HepG2 (cell line): ENCODE measurements at regions not wholly inside any gene's neighbourhood (a gene's known extent, or its start where the extent isn't known, plus 50 kb on each side); places are given as distances from the start of the nearest gene placed in this dataset.

Source experiments
- ATAC-seq: fragments of 200-7000 bp; cut with Tn5 transposase; 3 replicates; pipeline ENCODE4 v1.9.1; 2020; ENCODE audit warnings: mild to moderate bottlenecking, moderate library complexity
- BruUV-seq: library from RNA; stranded (reverse); fragments of 400-500 nt; replicated peaks from 2 replicates; lab custom pipeline; 2021; lab: Mats Ljungman, UMichigan
- CTCF ChIA-PET: fragments of 300-600 bp; formaldehyde crosslinking; extraction: SDS; loops from one replicate; lab custom pipeline; 2021; ENCODE audit warnings: low total read pairs, inconsistent platforms, low intra/inter-chr PET ratio; lab: Yijun Ruan, JAX
- POLR2A ChIA-PET: fragments of 350-600 bp; sonication (Branson Sonifier 250); formaldehyde crosslinking; loops from one replicate; lab custom pipeline; 2020; ENCODE audit warnings: antibody characterized with exemption, inconsistent platforms; lab: Yijun Ruan, JAX
- DNase-seq: peaks from one replicate; pipeline ENCODE4 v3.0.0-alpha.2; 2015; ENCODE audit warnings: low spot score
- FAIRE-seq: peaks from 3 replicates; lab custom pipeline; 2011; peaks lifted over from hg19 to GRCh38; lab: Jason Lieb, UNC
- H2AFZ ChIP-seq: one replicate; pipeline ENCODE4 v1.6.1; 2011; ENCODE audit warnings: low read length, inconsistent platforms
- H3K27ac ChIP-seq: fragments of 300-600 bp; 3 replicates; pipeline ENCODE4 v1.8.0; 2011; ENCODE audit warnings: mixed run types, mild to moderate bottlenecking, mixed read lengths, low read length, inconsistent platforms; ENCODE audit not compliant: insufficient read depth; ENCODE audit errors: extremely low read length
- H3K27me3 ChIP-seq, 2 experiments: fragments of 200-600 bp in 1 of 2; 2 replicates in 1 of 2; 3 replicates in 1 of 2; pipeline versions ENCODE4 v1.6.0 to v1.8.0; 2011; ENCODE audit warnings: low read length in 2 of 2, mild to moderate bottlenecking in 2 of 2, moderate library complexity in 2 of 2, inconsistent platforms in 1 of 2; ENCODE audit not compliant: insufficient read depth in 2 of 2, control insufficient read depth in 1 of 2
- H3K36me3 ChIP-seq, 2 experiments: fragments of 200-600 bp in 1 of 2; replicated peaks in 1 of 2; 2 replicates in 1 of 2; 3 replicates in 1 of 2; pipeline versions ENCODE4 v1.5.1 to v1.8.0; 2011; ENCODE audit warnings: low read length in 2 of 2, inconsistent platforms in 1 of 2; ENCODE audit not compliant: insufficient read depth in 2 of 2, control insufficient read depth in 1 of 2
- H3K4me1 ChIP-seq: 2 replicates; pipeline ENCODE4 v1.5.1; 2012; ENCODE audit warnings: low read length, inconsistent platforms; ENCODE audit not compliant: insufficient read depth
- H3K4me2 ChIP-seq: 2 replicates; pipeline ENCODE4 v1.6.0; 2011; ENCODE audit warnings: low read depth, low read length, inconsistent platforms
- H3K4me3 ChIP-seq, 3 experiments: fragments of 200-600 bp in 1 of 3; sonication (generic), shearing (Covaris generic) in 1 of 3; replicated peaks in 1 of 3; 2 replicates each; pipeline ENCODE4 v1.5.1; 2011 to 2016; ENCODE audit warnings: low read length in 3 of 3, inconsistent platforms in 2 of 3, low read depth in 2 of 3, mild to moderate bottlenecking in 2 of 3, control low read depth in 1 of 3, mixed read lengths in 1 of 3; ENCODE audit not compliant: insufficient read depth in 1 of 3
- H3K79me2 ChIP-seq: one replicate; pipeline ENCODE4 v1.6.1; 2011; ENCODE audit warnings: low read length, inconsistent platforms; ENCODE audit not compliant: insufficient read depth
- H3K9ac ChIP-seq: 2 replicates; pipeline ENCODE4 v1.6.0; 2011; ENCODE audit warnings: mild to moderate bottlenecking, low read depth, low read length, inconsistent platforms; ENCODE audit not compliant: insufficient read depth
- H3K9me3 ChIP-seq: 2 replicates; pipeline ENCODE4 v1.5.1; 2012; ENCODE audit warnings: mild to moderate bottlenecking, low read length
- H4K20me1 ChIP-seq: 2 replicates; pipeline ENCODE4 v1.6.0; 2011; ENCODE audit warnings: inconsistent platforms, mild to moderate bottlenecking, low read length, moderate library complexity; ENCODE audit not compliant: insufficient read depth
- ASH2L ChIP-seq: fragments of 300-600, 200-600 bp; sonication (generic); IDR thresholded peaks from 2 replicates; pipeline ENCODE4 v1.7.0; 2017; ENCODE audit warnings: low read depth, mild to moderate bottlenecking, moderate library complexity, mixed read lengths, low read length; ENCODE audit not compliant: insufficient read length
- CCDC6 ChIP-seq: sonication (generic); formaldehyde crosslinking; IDR thresholded peaks from 2 replicates; pipeline ENCODE4 v1.8.1; 2022; ENCODE audit warnings: mild to moderate bottlenecking, missing genetic modification reagents, moderate library complexity
- FOXC1 ChIP-seq: sonication (generic); formaldehyde crosslinking; IDR thresholded peaks from 2 replicates; pipeline ENCODE4 v1.8.0; 2022; ENCODE audit warnings: mild to moderate bottlenecking, missing genetic modification reagents, borderline replicate concordance
- GTF3A ChIP-seq: sonication (generic); formaldehyde crosslinking; conservative IDR thresholded peaks from 2 replicates; pipeline ENCODE4 v1.4.0; 2020; ENCODE audit warnings: mild to moderate bottlenecking, missing genetic modification reagents
- NKX3-1 ChIP-seq: sonication (generic); formaldehyde crosslinking; IDR thresholded peaks from 2 replicates; pipeline ENCODE4 v1.5.0; 2020; ENCODE audit warnings: missing genetic modification reagents
- POLR2G ChIP-seq: fragments of 200-400 bp; formaldehyde crosslinking; IDR thresholded peaks from 2 replicates; pipeline ENCODE4 v1.6.1; 2018; ENCODE audit warnings: mild to moderate bottlenecking, low read depth, low read length, moderate library complexity
- RFX3 ChIP-seq: IDR thresholded peaks from 2 replicates; pipeline ENCODE4 v1.6.1; 2016; ENCODE audit warnings: missing biosample characterization, missing genetic modification reagents
- ZFYVE20 ChIP-seq: sonication (generic); formaldehyde crosslinking; IDR thresholded peaks from 2 replicates; pipeline ENCODE4 v1.8.0; 2023; ENCODE audit warnings: low read depth, mild to moderate bottlenecking, moderate library complexity, missing genetic modification reagents, borderline replicate concordance
- ZNF367 ChIP-seq: sonication (generic); formaldehyde crosslinking; IDR thresholded peaks from 2 replicates; pipeline ENCODE4 v1.4.0; 2020; ENCODE audit warnings: missing genetic modification reagents, borderline replicate concordance
- ZNF550 ChIP-seq: sonication (generic); formaldehyde crosslinking; IDR thresholded peaks from 2 replicates; pipeline ENCODE4 v1.4.0; 2020; ENCODE audit warnings: mild to moderate bottlenecking, missing genetic modification reagents, borderline replicate concordance
- ZNF737 ChIP-seq: sonication (generic); formaldehyde crosslinking; IDR thresholded peaks from 2 replicates; pipeline ENCODE4 v1.5.0; 2020; ENCODE audit warnings: missing genetic modification reagents, mild to moderate bottlenecking, borderline replicate concordance
- ZNF747 ChIP-seq: sonication (generic); formaldehyde crosslinking; IDR thresholded peaks from 2 replicates; pipeline ENCODE4 v1.8.1; 2023; ENCODE audit warnings: missing genetic modification reagents, mild to moderate bottlenecking, borderline replicate concordance
- ZNF782 ChIP-seq: sonication (generic); formaldehyde crosslinking; IDR thresholded peaks from 2 replicates; pipeline ENCODE4 v1.4.0; 2020; ENCODE audit warnings: missing genetic modification reagents, mild to moderate bottlenecking, borderline replicate concordance
- ZNF878 ChIP-seq: sonication (generic); formaldehyde crosslinking; IDR thresholded peaks from 2 replicates; pipeline ENCODE4 v1.8.1; 2023; ENCODE audit warnings: mild to moderate bottlenecking, missing genetic modification reagents, moderate library complexity
- WGBS: methylation state at CpG from one replicate; pipeline ENCODE4 v1.1.6; 2017; ENCODE audit warnings: low lambda C conversion rate; 5-methylcytosine and 5-hydroxymethylcytosine counted together
- in situ Hi-C: cut with HindIII; loops from 2 replicates; pipeline ENCODE4 v1.10.0; 2017; ENCODE audit warnings: low pct_unique_long_range_greater_than_20kb; ENCODE audit not compliant: extremely low pct_ligation_motif_present
- intact Hi-C: fragments of 100-400 bp; cut with micrococcal nuclease; formaldehyde crosslinking; loops from one replicate; pipeline ENCODE4 v1.10.0; 2022; ENCODE audit not compliant: unreplicated experiment
- TF ChIP-seq, protein P1 (sequence below): sonication (generic); formaldehyde crosslinking; IDR thresholded peaks from 2 replicates; pipeline ENCODE4 v1.4.0; 2020; ENCODE audit warnings: missing genetic modification reagents, borderline replicate concordance
- TF ChIP-seq, protein P2 (sequence below): sonication (generic); formaldehyde crosslinking; IDR thresholded peaks from 2 replicates; pipeline ENCODE4 v1.4.0; 2020; ENCODE audit warnings: missing genetic modification reagents

DNA sequence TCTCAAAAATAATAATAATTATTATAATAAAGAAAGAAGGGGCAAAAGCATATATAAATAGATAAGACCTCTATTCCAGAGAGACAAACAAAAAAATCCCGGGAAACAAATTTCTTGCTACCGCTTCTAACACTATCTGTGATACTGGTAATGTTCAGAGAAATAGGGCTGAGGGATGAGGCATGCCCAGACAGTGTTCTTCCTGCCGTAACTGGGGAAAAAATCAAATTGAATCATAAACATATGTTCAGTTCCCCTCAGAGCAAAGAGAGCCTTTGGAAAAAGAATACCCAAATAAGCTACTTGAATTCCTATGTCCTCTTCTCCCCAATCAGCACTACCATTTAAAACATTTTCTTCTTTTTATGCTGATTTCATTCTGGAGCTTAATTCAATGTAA, 688.0 kb downstream of the KCNJ2 start (continued):
- TF ChIP-seq, protein P1, sequence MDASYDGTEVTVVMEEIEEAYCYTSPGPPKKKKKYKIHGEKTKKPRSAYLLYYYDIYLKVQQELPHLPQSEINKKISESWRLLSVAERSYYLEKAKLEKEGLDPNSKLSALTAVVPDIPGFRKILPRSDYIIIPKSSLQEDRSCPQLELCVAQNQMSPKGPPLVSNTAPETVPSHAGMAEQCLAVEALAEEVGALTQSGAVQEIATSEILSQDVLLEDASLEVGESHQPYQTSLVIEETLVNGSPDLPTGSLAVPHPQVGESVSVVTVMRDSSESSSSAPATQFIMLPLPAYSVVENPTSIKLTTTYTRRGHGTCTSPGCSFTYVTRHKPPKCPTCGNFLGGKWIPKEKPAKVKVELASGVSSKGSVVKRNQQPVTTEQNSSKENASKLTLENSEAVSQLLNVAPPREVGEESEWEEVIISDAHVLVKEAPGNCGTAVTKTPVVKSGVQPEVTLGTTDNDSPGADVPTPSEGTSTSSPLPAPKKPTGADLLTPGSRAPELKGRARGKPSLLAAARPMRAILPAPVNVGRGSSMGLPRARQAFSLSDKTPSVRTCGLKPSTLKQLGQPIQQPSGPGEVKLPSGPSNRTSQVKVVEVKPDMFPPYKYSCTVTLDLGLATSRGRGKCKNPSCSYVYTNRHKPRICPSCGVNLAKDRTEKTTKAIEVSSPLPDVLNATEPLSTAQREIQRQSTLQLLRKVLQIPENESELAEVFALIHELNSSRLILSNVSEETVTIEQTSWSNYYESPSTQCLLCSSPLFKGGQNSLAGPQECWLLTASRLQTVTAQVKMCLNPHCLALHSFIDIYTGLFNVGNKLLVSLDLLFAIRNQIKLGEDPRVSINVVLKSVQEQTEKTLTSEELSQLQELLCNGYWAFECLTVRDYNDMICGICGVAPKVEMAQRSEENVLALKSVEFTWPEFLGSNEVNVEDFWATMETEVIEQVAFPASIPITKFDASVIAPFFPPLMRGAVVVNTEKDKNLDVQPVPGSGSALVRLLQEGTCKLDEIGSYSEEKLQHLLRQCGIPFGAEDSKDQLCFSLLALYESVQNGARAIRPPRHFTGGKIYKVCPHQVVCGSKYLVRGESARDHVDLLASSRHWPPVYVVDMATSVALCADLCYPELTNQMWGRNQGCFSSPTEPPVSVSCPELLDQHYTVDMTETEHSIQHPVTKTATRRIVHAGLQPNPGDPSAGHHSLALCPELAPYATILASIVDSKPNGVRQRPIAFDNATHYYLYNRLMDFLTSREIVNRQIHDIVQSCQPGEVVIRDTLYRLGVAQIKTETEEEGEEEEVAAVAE (CRISPR knock-in tag), result no peak
- TF ChIP-seq ZFYVE20 (CRISPR knock-in tag), result no peak
- no peak for TF ChIP-seq FOXC1 (CRISPR knock-in tag)

DNA sequence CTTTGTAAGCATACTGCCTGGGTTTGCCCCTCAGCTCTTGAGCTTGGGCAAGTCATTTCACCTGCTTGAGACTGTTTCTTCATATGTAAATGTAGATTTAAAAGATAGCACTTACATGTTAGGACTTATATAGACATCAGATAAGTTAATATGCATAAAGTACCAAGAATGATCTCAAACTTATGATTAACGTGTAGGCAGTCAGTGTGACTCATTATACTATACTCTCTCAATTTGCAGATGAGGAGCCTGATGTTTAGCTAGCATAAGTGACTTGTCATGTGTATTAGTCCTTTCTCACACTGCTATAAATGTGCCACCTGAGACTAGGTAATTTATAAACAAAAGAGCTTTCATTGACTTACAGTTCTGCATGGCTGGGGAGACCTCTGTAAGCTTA, 690.5 kb downstream of the KCNJ2 start:
- Histone ChIP-seq H3K36me3 (no peaks in the 10 kb centered on the region), H3K9me3 (peaks cover 85% of the 10 kb centered on the region), H3K4me1 (no peaks in the 10 kb centered on the region), H3K27ac (no peak overlapping the region), H2AFZ (no peak overlapping the region), H3K9ac (no peak overlapping the region), H4K20me1 (no peaks in the 10 kb centered on the region), H3K4me3 (no peak overlapping the region), H3K27me3 (no peaks in the 10 kb centered on the region), H3K79me2 (no peaks in the 10 kb centered on the region), H3K4me2 (no peak overlapping the region)
- no peak for FAIRE-seq
- POLR2A ChIA-PET, result no interaction called here
- intact Hi-C loops (no loop called here), in situ Hi-C loops (no loop called here)
- DNase-seq, result no peak
- ATAC-seq, result no peak
- CTCF ChIA-PET, result no interaction called here
- BruUV-seq, result no TSS peak
- 0% methylated on average over 1 of the region's 1 CpG for WGBS
- TF ChIP-seq GTF3A (CRISPR knock-in tag), result no peak
- TF ChIP-seq, protein P2, sequence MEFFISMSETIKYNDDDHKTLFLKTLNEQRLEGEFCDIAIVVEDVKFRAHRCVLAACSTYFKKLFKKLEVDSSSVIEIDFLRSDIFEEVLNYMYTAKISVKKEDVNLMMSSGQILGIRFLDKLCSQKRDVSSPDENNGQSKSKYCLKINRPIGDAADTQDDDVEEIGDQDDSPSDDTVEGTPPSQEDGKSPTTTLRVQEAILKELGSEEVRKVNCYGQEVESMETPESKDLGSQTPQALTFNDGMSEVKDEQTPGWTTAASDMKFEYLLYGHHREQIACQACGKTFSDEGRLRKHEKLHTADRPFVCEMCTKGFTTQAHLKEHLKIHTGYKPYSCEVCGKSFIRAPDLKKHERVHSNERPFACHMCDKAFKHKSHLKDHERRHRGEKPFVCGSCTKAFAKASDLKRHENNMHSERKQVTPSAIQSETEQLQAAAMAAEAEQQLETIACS (CRISPR knock-in tag), result no peak
- no peak for TF ChIP-seq ASH2L
- TF ChIP-seq ZNF737 (CRISPR knock-in tag), result no peak
- TF ChIP-seq ZNF782 (CRISPR knock-in tag), result no peak
- TF ChIP-seq ZNF550, result no peak
- no peak for TF ChIP-seq POLR2G
- no peak for TF ChIP-seq NKX3-1 (CRISPR knock-in tag)
- TF ChIP-seq CCDC6 (CRISPR knock-in tag), result no peak
- no peak for TF ChIP-seq RFX3 (CRISPR knock-in tag)
- no peak for TF ChIP-seq ZNF878
- TF ChIP-seq ZNF367 (CRISPR knock-in tag), result no peak
- TF ChIP-seq ZNF747 (CRISPR knock-in tag), result no peak
